GM18909 (cell line): ENCODE measurements at regions not wholly inside any gene's neighbourhood (a gene's known extent, or its start where the extent isn't known, plus 50 kb on each side); places are given as distances from the start of the nearest gene placed in this dataset.

Experiments used
- ATAC-seq: cut with Tn5 transposase; IDR thresholded peaks from one replicate; pipeline ENCODE4 v1.9.1; 2021; ENCODE audit warnings: mild to moderate bottlenecking; ENCODE audit not compliant: unreplicated experiment, poor library complexity

- no peak for ATAC-seq
These were observed 136.7 kb upstream of the NBEA start for GRCh38 chr13:34805347-34805746.

- no peak for ATAC-seq
These were observed 133.4 kb upstream of the NBEA start for GRCh38 chr13:34808649-34809048.

DNA sequence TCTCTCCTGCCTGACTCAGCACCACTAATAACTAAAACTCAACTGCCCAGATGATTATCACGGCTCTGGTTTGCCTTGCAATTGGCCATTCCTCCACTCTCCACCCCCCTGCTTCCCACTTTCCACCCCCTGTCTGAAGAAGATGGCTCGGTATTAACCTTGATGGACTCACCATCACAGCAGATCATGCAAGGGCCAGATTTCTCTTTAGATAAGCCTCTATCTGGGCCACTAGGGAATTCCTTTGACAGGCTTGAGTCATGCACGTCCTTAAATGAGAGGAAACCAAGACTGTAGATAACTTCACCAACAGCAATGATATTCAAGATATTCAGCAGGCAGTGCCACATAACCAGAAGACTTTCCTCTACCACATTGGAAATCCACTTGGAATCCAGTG is 131.1 kb upstream of the NBEA start:
- ATAC-seq: no peak

DNA sequence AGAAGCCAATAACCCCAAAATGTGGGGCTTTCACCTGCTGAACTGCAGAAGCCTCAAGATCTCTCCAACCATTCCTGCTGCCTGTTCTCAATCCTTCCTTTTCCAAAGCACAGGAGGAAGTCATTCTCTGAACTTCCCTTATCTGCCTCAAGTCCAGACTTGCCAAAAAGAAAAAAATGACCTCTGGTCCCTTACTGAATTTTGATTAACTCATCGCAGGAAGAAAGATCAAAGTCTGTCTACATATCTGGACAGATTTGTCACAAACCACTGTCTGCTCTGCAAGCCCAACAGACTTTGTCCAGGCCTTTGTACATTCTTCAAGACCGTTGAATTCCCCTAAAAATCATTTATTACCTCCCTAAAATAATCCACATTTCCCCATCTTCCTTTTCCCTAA is 126.5 kb upstream of the NBEA start:
- no peak for ATAC-seq

- ATAC-seq: no peak
These were observed 125.7 kb upstream of the NBEA start for GRCh38 chr13:34816245-34816884.

- ATAC-seq: no peak
These were observed 125.0 kb upstream of the NBEA start for GRCh38 chr13:34816908-34817665.

GRCh38 chr13:34822650-34823049 is 119.4 kb upstream of the NBEA start:
- ATAC-seq: no peak

- no peak for ATAC-seq
These were observed 115.6 kb upstream of the NBEA start for GRCh38 chr13:34826432-34826831.

DNA sequence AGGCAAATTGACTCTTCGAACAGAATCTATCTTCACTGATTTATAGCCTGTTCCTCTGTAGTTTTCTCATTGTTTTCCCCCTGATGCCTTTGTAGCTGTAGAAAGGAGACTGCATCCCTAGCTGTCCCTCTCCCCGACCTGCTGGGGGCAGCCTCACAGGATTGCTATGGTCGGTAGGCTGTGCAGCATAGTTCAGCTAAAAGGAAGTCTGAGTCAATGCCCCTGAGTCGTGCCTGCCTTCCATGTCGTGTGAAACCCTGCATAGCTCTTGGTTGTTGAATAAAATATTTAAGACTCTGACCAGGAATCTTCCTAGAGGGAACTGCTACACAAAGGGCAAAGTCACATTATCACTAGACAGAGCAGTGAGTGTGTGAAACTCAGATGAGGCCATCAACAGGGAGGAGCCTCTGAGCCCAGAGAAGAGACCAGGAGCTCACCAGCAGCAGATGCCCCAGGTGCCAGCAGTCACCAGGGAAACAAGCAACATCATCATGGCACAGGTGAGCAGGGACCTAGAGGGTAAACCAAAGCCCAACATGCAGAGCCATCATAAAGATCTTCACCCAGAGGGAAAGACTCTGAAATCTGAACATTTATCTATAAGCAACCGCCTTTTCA is 108.4 kb upstream of the NBEA start:
- ATAC-seq: no peak

GRCh38 chr13:34842466-34842865 is 99.6 kb upstream of the NBEA start:
- no peak for ATAC-seq

DNA sequence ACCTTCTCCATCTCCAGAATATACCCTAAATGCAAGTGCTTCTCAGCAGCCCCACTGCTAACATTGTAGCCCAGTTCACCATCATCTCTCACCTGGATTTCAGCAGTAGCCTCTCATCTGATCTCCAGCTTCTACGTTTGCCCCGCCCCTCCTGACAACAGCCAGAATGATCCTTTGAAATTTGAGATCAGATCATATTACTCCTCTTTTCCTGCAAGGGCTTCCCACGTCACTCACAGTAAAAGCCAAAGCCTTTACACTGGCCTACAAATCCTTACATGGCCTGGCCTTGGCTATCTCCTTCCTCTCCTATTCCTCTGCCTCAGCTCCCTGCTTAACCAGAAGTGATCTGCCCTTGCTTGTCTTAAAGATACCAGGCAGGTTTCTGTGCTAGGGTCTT is 94.3 kb upstream of the NBEA start:
- ATAC-seq: no peak

- no peak for ATAC-seq
These were observed 92.7 kb upstream of the NBEA start for GRCh38 chr13:34849406-34849805.

DNA sequence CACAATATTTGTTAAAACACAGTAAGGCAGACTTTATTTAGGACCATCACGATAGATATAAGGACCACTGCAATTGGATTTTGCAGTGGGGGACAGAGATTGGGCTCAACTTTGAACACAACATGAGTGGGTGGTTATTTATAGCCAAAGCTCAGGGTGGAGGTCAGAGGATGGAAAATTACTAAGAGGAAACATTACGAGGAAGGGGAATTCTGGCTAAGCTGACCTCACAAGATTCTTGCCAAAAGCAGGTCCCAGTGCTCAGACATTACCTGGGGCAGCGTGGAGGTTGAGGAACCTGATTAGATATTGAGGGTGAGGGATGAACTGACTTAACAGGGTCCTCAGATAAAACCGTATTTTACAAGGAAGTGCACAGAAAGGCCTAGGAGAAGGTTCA is 88.9 kb upstream of the NBEA start:
- no peak for ATAC-seq

- no peak for ATAC-seq
These were observed 84.3 kb upstream of the NBEA start for GRCh38 chr13:34857558-34858325.

DNA sequence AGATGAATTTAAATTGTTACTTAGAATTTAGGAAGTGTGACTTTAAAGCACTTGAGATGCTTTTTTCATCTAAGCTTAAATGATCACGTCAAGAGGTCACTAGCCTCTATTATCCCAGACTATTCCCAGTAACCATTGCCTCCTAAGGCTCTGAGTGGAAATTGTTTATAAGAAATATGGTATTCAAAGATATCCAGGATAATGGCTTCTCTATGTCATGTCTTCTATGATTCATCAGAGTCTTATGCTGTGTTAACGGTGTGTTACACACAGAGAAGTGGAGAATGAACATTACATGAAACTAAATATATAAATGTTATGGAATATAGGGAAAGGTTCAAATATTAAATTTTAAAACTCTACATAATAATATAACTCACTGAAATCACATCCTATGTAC is 79.8 kb upstream of the NBEA start:
- no peak for ATAC-seq

- ATAC-seq: no peak
These were observed 79.4 kb upstream of the NBEA start for GRCh38 chr13:34862716-34863115.

- no peak for ATAC-seq
These were observed 78.5 kb upstream of the NBEA start for GRCh38 chr13:34863360-34864135.

DNA sequence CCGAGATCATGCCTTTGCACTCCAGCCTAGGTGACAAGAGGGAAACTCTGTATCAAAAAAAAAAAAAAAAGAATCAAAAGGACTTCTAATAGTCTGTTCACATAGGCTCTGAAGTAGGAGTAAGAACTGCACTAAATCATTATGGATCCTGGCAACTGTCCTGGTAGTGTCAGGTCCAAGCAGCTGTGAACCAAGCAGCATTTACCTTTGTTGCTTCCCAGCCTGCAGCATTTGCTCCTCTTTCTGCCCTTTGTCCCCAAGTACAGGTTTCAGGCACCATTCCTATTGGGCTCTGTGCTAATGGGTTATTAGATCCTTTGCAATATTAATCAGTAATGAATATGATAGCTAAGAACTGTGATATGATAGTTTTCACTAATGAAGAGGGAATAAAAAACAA is 77.4 kb upstream of the NBEA start:
- ATAC-seq: no peak

- no peak for ATAC-seq
These were observed 74.5 kb upstream of the NBEA start for GRCh38 chr13:34867590-34867989.

DNA sequence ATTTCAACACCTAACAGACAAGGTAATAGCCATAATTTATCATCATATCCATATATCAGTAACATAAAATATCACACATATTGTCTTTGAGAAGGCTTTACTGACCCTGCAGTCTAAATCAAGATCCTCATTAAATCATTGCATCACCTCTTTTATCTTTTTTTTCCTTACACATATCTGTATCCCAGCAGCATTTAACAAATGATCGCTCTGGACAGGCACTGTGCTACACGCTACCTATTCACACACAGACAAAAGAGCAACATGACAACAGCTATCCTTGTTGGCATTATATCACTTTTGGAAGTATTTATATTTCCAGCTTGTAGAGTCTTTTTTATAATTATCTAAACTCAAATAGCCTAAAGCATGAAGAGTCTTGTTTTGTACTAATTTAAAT is 73.3 kb upstream of the NBEA start:
- no peak for ATAC-seq
